ENCODE measurements at regions not wholly inside any gene's neighbourhood (a gene's known extent, or its start where the extent isn't known, plus 50 kb on each side); places are given as distances from the start of the nearest gene placed in this dataset.

GRCh38 chr18:10205151-10205550, 249.3 kb upstream of the APCDD1 start:
- no peak for TF ChIP-seq CTCF (conservative IDR thresholded peaks at IDR 0.05)
- no peak overlapping the region for H3K27ac Mint-ChIP-seq

GRCh38 chr18:10207682-10208345, 246.6 kb upstream of the APCDD1 start:
- Mint-ChIP-seq H3K36me3 (no peaks in the 10 kb centered on the region), H3K27ac (no peak overlapping the region), H3K9me3 (no peaks in the 10 kb centered on the region), H3K4me3 (no peak overlapping the region), H3K27me3 (no peaks in the 10 kb centered on the region), H3K4me1 (ENCODE audit: unreplicated experiment) (peaks cover 32% of the 10 kb centered on the region)
- no peak for DNase-seq (ENCODE audit: extremely low spot score, unreplicated experiment)
- TF ChIP-seq CTCF (conservative IDR thresholded peaks at IDR 0.05): no peak

More at GRCh38 chr18:10205151-10205550, 249.3 kb upstream of the APCDD1 start:
- H3K4me1 Mint-ChIP-seq (ENCODE audit: unreplicated experiment): peaks cover 42% of the 10 kb centered on the region
- no peaks in the 10 kb centered on the region for H3K36me3 Mint-ChIP-seq
- no peak for DNase-seq (ENCODE audit: extremely low spot score, unreplicated experiment)
- H3K9me3 Mint-ChIP-seq: no peaks in the 10 kb centered on the region
- H3K4me3 Mint-ChIP-seq: no peak overlapping the region
- H3K27me3 Mint-ChIP-seq: no peaks in the 10 kb centered on the region

- DNase-seq (ENCODE audit: extremely low spot score, unreplicated experiment): no peak
- no peaks in the 10 kb centered on the region for H3K27me3 Mint-ChIP-seq
- H3K9me3 Mint-ChIP-seq: no peaks in the 10 kb centered on the region
- H3K4me3 Mint-ChIP-seq: no peak overlapping the region
- TF ChIP-seq CTCF (conservative IDR thresholded peaks at IDR 0.05): no peak
- H3K4me1 Mint-ChIP-seq (ENCODE audit: unreplicated experiment): peaks cover 31% of the 10 kb centered on the region
- H3K27ac Mint-ChIP-seq: no peak overlapping the region
- H3K36me3 Mint-ChIP-seq: no peaks in the 10 kb centered on the region
Observed at GRCh38 chr18:10209302-10209701, 245.1 kb upstream of the APCDD1 start.

- Mint-ChIP-seq H3K27me3 (no peaks in the 10 kb centered on the region), H3K4me3 (no peak overlapping the region), H3K9me3 (peaks cover 8% of the 10 kb centered on the region), H3K4me1 (ENCODE audit: unreplicated experiment) (peaks cover 30% of the 10 kb centered on the region), H3K27ac (no peak overlapping the region), H3K36me3 (no peaks in the 10 kb centered on the region)
- no peak for DNase-seq (ENCODE audit: extremely low spot score, unreplicated experiment)
- TF ChIP-seq CTCF (conservative IDR thresholded peaks at IDR 0.05): no peak
Observed at GRCh38 chr18:10210057-10210633, 244.3 kb upstream of the APCDD1 start.

GRCh38 chr18:10213526-10213925, 240.9 kb upstream of the APCDD1 start:
- no peaks in the 10 kb centered on the region for H3K27me3 Mint-ChIP-seq
- TF ChIP-seq CTCF (conservative IDR thresholded peaks at IDR 0.05): no peak
- H3K4me3 Mint-ChIP-seq: no peak overlapping the region
- H3K27ac Mint-ChIP-seq: no peak overlapping the region
- H3K9me3 Mint-ChIP-seq: peaks cover 21% of the 10 kb centered on the region
- H3K4me1 Mint-ChIP-seq (ENCODE audit: unreplicated experiment): peaks cover 16% of the 10 kb centered on the region
- no peak for DNase-seq (ENCODE audit: extremely low spot score, unreplicated experiment)
- H3K36me3 Mint-ChIP-seq: no peaks in the 10 kb centered on the region

Data from type B pancreatic cell (in vitro differentiated cells).